Mucosa of descending colon (tissue), 3 donors: ENCODE measurements at regions not wholly inside any gene's neighbourhood (a gene's known extent, or its start where the extent isn't known, plus 50 kb on each side); places are given as distances from the start of the nearest gene placed in this dataset.

Experiments used
- ATAC-seq: fragments of 200-7000 bp; cut with Tn5 transposase; one replicate; pipeline ENCODE4 v1.9.1; 2020; ENCODE audit warnings: mild to moderate bottlenecking, moderate library complexity
- DNase-seq, 3 donors: peaks; one replicate each; pipeline ENCODE4 v3.0.0-alpha.2; 2020
- H3K36me3 ChIP-seq: fragments of 200-600 bp; one replicate; pipeline ENCODE4 v1.8.0; 2021; ENCODE audit warnings: low read depth, mild to moderate bottlenecking
- H3K4me1 ChIP-seq: fragments of 200-600 bp; one replicate; pipeline ENCODE4 v1.8.0; 2021; ENCODE audit warnings: low read depth, mild to moderate bottlenecking
- H3K4me3 ChIP-seq: fragments of 200-600 bp; one replicate; pipeline ENCODE4 v1.8.0; 2021; ENCODE audit warnings: mild to moderate bottlenecking
- H3K9me3 ChIP-seq: fragments of 200-600 bp; one replicate; pipeline ENCODE4 v1.8.0; 2021; ENCODE audit warnings: mild to moderate bottlenecking
- intact Hi-C, 2 donors: fragments of 100-400 bp; cut with DNase I in 1 of 2; cut with micrococcal nuclease in 1 of 2; formaldehyde crosslinking; loops; one replicate each; pipeline versions ENCODE4 v1.11.0 to v1.11.1; 2022; cut with DNase I, micrococcal nuclease
- TF ChIP-seq, protein P1 (sequence below): fragments of 200-600 bp; IDR thresholded peaks from one replicate; pipeline ENCODE4 v1.8.0; 2022; ENCODE audit warnings: antibody characterized with exemption, mild to moderate bottlenecking
- donor health status: DM: no; HTN: no; CAD: no; lungs with moderate emphysema.
- donor health status: DM: no; HTN: no; CAD: no.
- donor health status: DM: no; HTN: yes; CAD: no.

DNA sequence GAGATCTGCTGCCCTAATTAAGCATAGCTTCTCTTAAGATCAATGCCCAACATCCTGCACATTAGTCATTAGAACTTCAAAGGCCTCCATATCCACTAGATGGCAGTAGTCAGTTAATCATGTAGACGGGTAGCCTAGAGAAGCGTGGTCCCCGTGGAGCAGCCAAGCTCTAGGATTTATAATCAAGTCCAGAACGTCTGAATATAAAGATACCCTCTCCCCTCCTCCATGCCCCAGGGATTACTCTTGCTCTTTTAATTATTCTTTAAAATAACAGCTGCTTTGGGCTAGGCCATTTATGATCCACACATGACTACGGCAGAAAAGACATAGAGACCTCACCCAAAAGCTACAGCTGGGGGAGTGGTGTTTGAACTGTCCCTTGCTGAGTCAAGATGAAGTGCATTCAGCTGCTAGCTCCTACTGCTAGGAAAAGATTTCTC, 327.6 kb upstream of the PLET1 start:
- intact Hi-C loops: loop anchor here (5.0 kb wide), 1 partner anchor 699 kb away; no protein-coding TSS in a partner anchor
- H3K4me1 ChIP-seq: no peaks in the 10 kb centered on the region
- ATAC-seq (peak; percentile 76), DNase-seq (peak; percentile 24 to 68 (median 49))
- no peaks in the 10 kb centered on the region for H3K36me3 ChIP-seq
- H3K9me3 ChIP-seq: no peaks in the 10 kb centered on the region
- no peak overlapping the region for H3K4me3 ChIP-seq
- TF ChIP-seq, protein P1, sequence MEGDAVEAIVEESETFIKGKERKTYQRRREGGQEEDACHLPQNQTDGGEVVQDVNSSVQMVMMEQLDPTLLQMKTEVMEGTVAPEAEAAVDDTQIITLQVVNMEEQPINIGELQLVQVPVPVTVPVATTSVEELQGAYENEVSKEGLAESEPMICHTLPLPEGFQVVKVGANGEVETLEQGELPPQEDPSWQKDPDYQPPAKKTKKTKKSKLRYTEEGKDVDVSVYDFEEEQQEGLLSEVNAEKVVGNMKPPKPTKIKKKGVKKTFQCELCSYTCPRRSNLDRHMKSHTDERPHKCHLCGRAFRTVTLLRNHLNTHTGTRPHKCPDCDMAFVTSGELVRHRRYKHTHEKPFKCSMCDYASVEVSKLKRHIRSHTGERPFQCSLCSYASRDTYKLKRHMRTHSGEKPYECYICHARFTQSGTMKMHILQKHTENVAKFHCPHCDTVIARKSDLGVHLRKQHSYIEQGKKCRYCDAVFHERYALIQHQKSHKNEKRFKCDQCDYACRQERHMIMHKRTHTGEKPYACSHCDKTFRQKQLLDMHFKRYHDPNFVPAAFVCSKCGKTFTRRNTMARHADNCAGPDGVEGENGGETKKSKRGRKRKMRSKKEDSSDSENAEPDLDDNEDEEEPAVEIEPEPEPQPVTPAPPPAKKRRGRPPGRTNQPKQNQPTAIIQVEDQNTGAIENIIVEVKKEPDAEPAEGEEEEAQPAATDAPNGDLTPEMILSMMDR: no peak

DNA sequence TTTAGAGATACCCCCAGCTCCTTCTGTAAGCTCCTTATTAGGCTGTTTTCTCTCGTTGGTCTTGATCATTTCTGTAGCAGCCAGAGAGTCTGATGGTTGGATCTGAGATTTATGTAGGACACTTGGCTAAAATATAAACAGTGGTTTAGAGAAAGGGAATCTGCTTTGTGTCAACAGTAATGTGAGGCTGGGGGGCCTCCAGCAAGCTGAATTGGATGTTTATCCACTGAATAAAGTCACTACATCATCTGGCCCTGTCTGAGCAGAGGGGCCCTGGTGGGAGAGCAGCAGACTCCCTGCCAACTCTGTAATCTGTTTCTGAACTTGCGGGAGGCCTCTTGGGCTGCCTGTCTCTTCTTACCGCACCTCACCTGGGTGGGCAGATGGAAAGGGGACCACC, 328.5 kb upstream of the PLET1 start:
- Histone ChIP-seq H3K4me3 (no peak overlapping the region), H3K9me3 (no peaks in the 10 kb centered on the region), H3K36me3 (no peaks in the 10 kb centered on the region), H3K4me1 (no peaks in the 10 kb centered on the region)
- DNase-seq (no peak), ATAC-seq (no peak)
- intact Hi-C loops: loop anchor here (5.0 kb wide), 1 partner anchor 698 kb away; no protein-coding TSS in a partner anchor
- TF ChIP-seq, protein P1: no peak

DNA sequence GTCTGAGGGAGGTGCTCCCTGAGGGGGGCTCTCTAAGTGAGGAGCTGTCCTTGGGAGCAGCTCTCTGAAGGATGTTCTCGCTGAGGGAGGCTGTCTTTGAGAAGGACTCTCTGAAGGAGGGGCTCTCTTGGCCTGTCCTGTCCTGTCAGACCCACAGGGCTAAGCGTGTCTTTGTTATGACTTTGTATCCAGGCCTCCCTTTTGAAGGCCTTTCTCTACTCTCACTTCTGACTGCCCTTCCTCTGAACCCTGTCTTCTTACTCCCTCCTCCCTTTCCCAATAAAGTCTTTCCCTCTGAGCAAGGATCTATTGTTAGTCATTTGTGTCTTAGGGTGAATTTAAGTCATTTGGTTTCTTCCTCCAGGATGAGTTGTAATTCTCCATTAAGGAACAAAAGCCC, 330.1 kb upstream of the PLET1 start:
- intact Hi-C loops: loop anchor here in 1 of 2 donors (10.0 kb wide), 1 partner anchor 204 kb away; no protein-coding TSS in a partner anchor
- TF ChIP-seq, protein P1: no peak
- H3K4me3 ChIP-seq: no peak overlapping the region
- H3K36me3 ChIP-seq: no peaks in the 10 kb centered on the region
- no peak for ATAC-seq
- H3K4me1 ChIP-seq: no peaks in the 10 kb centered on the region
- DNase-seq: no peak
- no peaks in the 10 kb centered on the region for H3K9me3 ChIP-seq

DNA sequence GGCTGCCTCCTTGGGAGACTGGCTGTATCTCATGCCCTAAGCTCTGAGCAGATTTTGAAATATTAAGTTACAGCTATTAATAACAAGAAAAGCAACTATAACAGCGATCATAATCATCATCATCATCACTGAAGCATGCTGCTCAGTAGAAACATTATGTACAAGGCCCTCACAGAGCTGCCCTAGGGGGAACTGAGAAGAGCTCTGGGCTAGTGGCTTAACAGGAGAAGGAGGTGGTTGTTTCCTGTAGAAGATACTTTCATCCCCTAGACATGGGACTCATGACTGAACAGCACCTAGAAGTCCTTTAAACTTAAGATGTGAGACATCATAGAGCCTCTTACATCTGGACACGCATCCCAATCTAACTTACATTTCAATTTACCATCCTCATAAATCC, 332.8 kb upstream of the PLET1 start:
- no peak overlapping the region for H3K4me3 ChIP-seq
- ATAC-seq (no peak), DNase-seq (no peak)
- TF ChIP-seq, protein P1: no peak
- no peaks in the 10 kb centered on the region for H3K4me1 ChIP-seq
- no peaks in the 10 kb centered on the region for H3K9me3 ChIP-seq
- intact Hi-C loops: loop anchor here in 1 of 2 donors (10.0 kb wide), 1 partner anchor 201 kb away; no protein-coding TSS in a partner anchor
- H3K36me3 ChIP-seq: no peaks in the 10 kb centered on the region

DNA sequence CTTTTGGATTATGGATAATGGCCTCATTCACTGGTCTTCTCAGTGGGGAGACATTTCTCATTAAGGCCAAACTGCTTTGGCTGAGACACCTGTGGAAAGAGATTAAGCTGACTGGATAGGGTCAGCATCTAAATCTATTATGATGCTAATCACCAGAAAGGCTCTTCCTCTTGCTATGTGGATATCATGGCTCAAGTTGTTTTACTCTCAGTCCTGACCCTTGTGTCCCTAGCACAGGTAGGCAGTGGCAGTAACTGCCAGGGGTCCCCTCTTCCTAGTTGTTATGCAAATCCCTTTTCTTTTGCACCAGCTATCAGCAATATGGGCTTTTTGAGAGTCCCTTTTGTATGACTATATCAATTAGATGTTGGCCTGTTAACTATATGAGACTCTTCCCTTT, 335.7 kb upstream of the PLET1 start:
- no peaks in the 10 kb centered on the region for H3K4me1 ChIP-seq
- no peaks in the 10 kb centered on the region for H3K36me3 ChIP-seq
- no peak overlapping the region for H3K4me3 ChIP-seq
- DNase-seq (no peak), ATAC-seq (no peak)
- intact Hi-C loops: loop anchor here in 1 of 2 donors (10.0 kb wide), 1 partner anchor 198 kb away; no protein-coding TSS in a partner anchor
- TF ChIP-seq, protein P1: no peak
- no peaks in the 10 kb centered on the region for H3K9me3 ChIP-seq
